ENCODE measurements at regions not wholly inside any gene's neighbourhood (a gene's known extent, or its start where the extent isn't known, plus 50 kb on each side); places are given as distances from the start of the nearest gene placed in this dataset.

DNA sequence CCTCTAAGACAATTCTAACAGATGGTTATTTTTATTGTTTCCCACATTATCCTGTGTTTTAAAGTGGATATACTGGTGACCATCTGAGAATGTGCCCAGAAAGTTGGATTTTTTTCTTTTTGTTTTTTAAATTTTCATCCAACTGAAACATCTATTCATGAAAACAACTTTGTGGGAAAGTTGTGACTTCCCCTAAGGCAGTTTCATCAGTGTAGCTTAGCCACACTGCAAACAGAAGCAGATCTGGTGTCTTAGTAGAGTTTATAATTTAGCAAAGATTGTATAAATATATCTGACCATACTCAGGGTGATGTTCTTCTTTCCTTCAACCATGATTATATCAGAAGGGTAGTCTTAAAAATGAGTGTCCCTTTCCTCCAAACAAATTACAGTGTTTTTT, 1241.3 kb downstream of the MAT2B start:
- TF ChIP-seq, protein P1, sequence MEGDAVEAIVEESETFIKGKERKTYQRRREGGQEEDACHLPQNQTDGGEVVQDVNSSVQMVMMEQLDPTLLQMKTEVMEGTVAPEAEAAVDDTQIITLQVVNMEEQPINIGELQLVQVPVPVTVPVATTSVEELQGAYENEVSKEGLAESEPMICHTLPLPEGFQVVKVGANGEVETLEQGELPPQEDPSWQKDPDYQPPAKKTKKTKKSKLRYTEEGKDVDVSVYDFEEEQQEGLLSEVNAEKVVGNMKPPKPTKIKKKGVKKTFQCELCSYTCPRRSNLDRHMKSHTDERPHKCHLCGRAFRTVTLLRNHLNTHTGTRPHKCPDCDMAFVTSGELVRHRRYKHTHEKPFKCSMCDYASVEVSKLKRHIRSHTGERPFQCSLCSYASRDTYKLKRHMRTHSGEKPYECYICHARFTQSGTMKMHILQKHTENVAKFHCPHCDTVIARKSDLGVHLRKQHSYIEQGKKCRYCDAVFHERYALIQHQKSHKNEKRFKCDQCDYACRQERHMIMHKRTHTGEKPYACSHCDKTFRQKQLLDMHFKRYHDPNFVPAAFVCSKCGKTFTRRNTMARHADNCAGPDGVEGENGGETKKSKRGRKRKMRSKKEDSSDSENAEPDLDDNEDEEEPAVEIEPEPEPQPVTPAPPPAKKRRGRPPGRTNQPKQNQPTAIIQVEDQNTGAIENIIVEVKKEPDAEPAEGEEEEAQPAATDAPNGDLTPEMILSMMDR (optimal IDR thresholded peaks at IDR 0.05 in 1 of 3, IDR thresholded peaks at IDR 0.05 in 1 of 3, conservative IDR thresholded peaks at IDR 0.05 in 1 of 3; ENCODE audit: extremely low read depth in 1 of 3, insufficient read depth in 2 of 3, low read length in 3 of 3): no peak
- TF ChIP-seq EZH2 (IDR thresholded peaks at IDR 0.05; ENCODE audit: low read length): no peak

Data from keratinocyte (primary cell).